Body of pancreas (tissue), 4 donors: ENCODE measurements at regions not wholly inside any gene's neighbourhood (a gene's known extent, or its start where the extent isn't known, plus 50 kb on each side); places are given as distances from the start of the nearest gene placed in this dataset.

ENCODE experiments used
- ATAC-seq: fragments of 150-250 bp; one replicate; pipeline ENCODE4 v1.9.1; 2016
- DNase-seq, 4 donors: peaks; one replicate each; pipeline ENCODE4 v3.0.0-alpha.2; 2019
- H3K27ac ChIP-seq, 4 donors: fragments of 200-600 bp; sonication (generic); 1 replicate in 3 of 4; 2 replicates in 1 of 4; pipeline versions ENCODE4 v1.5.1 to v1.6.1; 2016 to 2019; ENCODE audit warnings: mild to moderate bottlenecking in 1 of 4, mixed read lengths in 1 of 4, moderate library complexity in 1 of 4
- H3K27me3 ChIP-seq, 2 donors: fragments of 200-600 bp; sonication (generic); one replicate each; pipeline ENCODE4 v1.6.0; 2016; ENCODE audit warnings: mild to moderate bottlenecking in 1 of 2
- H3K36me3 ChIP-seq, 2 donors: fragments of 200-600 bp; sonication (generic); replicated peaks in 1 of 2; 2 replicates each; pipeline ENCODE4 v1.5.1; 2016; ENCODE audit warnings: low read depth in 2 of 2; ENCODE audit not compliant: insufficient read depth in 1 of 2
- H3K4me1 ChIP-seq: fragments of 200-600 bp; sonication (generic); one replicate; pipeline ENCODE4 v1.6.0; 2016
- H3K4me3 ChIP-seq, 2 donors: fragments of 200-600 bp; sonication (generic); 1 replicate in 1 of 2; 2 replicates in 1 of 2; pipeline ENCODE4 v1.5.1; 2016 to 2019
- H3K9me3 ChIP-seq, 3 donors: fragments of 200-600 bp; sonication (generic); 1 replicate in 2 of 3; 2 replicates in 1 of 3; pipeline ENCODE4 v1.5.1; 2016
- POLR2A ChIP-seq, 3 donors: fragments of 450-650 bp; IDR thresholded peaks; one replicate each; pipeline ENCODE4 v1.6.1; 2016; ENCODE audit warnings: antibody characterized with exemption in 3 of 3, mild to moderate bottlenecking in 2 of 3
- WGBS, 2 donors: methylation state at CpG; one replicate each; pipeline ENCODE4 v1.1.5; 2017; 5-methylcytosine and 5-hydroxymethylcytosine counted together
- intact Hi-C: fragments of 100-400 bp; cut with DNase I; formaldehyde crosslinking; loops from one replicate; pipeline ENCODE4 v1.15.1; 2023
- TF ChIP-seq, protein P1 (sequence below), 7 experiments: fragments of 450-650 bp in 4 of 7; fragments of 200-600 bp in 3 of 7; sonication (generic) in 3 of 7; IDR thresholded peaks; one replicate each; pipeline ENCODE4 v1.5.1; 2016 to 2019; ENCODE audit warnings: antibody characterized with exemption in 7 of 7

- no peaks in the 10 kb centered on the region for H3K9me3 ChIP-seq
- no peaks in the 10 kb centered on the region for H3K4me1 ChIP-seq
- DNase-seq (no peak), ATAC-seq (no peak)
- H3K36me3 ChIP-seq = no peaks in the 10 kb centered on the region
- no peak overlapping the region for H3K4me3 ChIP-seq
- H3K27ac ChIP-seq = no peak overlapping the region
- no peaks in the 10 kb centered on the region for H3K27me3 ChIP-seq
- intact Hi-C loops = no loop called here
- no peak for TF ChIP-seq POLR2A (IDR thresholded peaks at IDR 0.05)
- WGBS, 2 donors = 72 to 78% methylated on average over 1 of the region's 1 CpG
Observed at GRCh38 chr3:29185706-29186105, 95.2 kb upstream of the RBMS3 start.

DNA sequence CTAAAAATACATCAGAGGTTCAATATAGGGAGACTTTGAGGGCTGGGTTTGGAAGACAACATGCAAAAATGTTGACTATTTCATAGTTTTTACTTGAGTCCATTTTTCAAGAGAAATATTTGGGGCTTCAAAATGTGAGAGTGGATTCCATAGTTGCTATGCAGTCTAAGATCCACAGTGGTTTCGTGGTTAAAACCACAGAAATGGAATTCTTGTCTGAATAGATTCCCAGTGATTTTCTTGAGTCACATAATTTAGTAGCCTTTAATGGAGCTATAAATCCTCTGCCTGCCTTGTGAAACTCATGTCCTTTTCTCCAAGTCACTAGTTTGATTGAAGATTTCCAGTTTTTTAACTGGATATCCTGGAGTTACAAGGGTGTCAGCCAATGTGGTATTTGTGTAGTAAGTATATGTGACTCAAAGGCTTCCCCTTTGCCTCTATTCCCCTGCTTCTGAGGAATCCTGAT lies 94.7 kb upstream of the RBMS3 start:
- intact Hi-C loops = no loop called here
- Histone ChIP-seq H3K27me3 (no peaks in the 10 kb centered on the region), H3K36me3 (no peaks in the 10 kb centered on the region), H3K4me3 (no peak overlapping the region), H3K4me1 (no peaks in the 10 kb centered on the region), H3K27ac (no peak overlapping the region), H3K9me3 (no peaks in the 10 kb centered on the region)
- DNase-seq (no peak), ATAC-seq (no peak)
- 64 to 65% methylated on average over 1 of the region's 1 CpG for WGBS, 2 donors
- TF ChIP-seq, protein P1, sequence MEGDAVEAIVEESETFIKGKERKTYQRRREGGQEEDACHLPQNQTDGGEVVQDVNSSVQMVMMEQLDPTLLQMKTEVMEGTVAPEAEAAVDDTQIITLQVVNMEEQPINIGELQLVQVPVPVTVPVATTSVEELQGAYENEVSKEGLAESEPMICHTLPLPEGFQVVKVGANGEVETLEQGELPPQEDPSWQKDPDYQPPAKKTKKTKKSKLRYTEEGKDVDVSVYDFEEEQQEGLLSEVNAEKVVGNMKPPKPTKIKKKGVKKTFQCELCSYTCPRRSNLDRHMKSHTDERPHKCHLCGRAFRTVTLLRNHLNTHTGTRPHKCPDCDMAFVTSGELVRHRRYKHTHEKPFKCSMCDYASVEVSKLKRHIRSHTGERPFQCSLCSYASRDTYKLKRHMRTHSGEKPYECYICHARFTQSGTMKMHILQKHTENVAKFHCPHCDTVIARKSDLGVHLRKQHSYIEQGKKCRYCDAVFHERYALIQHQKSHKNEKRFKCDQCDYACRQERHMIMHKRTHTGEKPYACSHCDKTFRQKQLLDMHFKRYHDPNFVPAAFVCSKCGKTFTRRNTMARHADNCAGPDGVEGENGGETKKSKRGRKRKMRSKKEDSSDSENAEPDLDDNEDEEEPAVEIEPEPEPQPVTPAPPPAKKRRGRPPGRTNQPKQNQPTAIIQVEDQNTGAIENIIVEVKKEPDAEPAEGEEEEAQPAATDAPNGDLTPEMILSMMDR (IDR thresholded peaks at IDR 0.05) = no peak
- no peak for TF ChIP-seq POLR2A (IDR thresholded peaks at IDR 0.05)

GRCh38 chr3:29186982-29187725 lies 93.7 kb upstream of the RBMS3 start:
- intact Hi-C loops = no loop called here
- H3K27ac ChIP-seq = no peak overlapping the region
- no peaks in the 10 kb centered on the region for H3K9me3 ChIP-seq
- H3K27me3 ChIP-seq = no peaks in the 10 kb centered on the region
- H3K36me3 ChIP-seq = no peaks in the 10 kb centered on the region
- H3K4me1 ChIP-seq = no peaks in the 10 kb centered on the region
- no peak overlapping the region for H3K4me3 ChIP-seq
- TF ChIP-seq, protein P1 (IDR thresholded peaks at IDR 0.05) = no peak
- TF ChIP-seq POLR2A (IDR thresholded peaks at IDR 0.05) = no peak
- ATAC-seq (no peak), DNase-seq (no peak)
- 46 to 58% methylated on average over 3 of the region's 3 CpGs for WGBS, 2 donors

- Histone ChIP-seq H3K36me3 (no peaks in the 10 kb centered on the region), H3K4me1 (no peaks in the 10 kb centered on the region), H3K27ac (no peak overlapping the region), H3K9me3 (no peaks in the 10 kb centered on the region), H3K4me3 (no peak overlapping the region), H3K27me3 (no peaks in the 10 kb centered on the region)
- intact Hi-C loops = no loop called here
- DNase-seq (no peak), ATAC-seq (no peak)
- no peak for TF ChIP-seq POLR2A (IDR thresholded peaks at IDR 0.05)
- TF ChIP-seq, protein P1 (IDR thresholded peaks at IDR 0.05) = no peak
Observed at GRCh38 chr3:29189328-29189727, 91.5 kb upstream of the RBMS3 start.

- TF ChIP-seq, protein P1 (IDR thresholded peaks at IDR 0.05) = no peak
- TF ChIP-seq POLR2A (IDR thresholded peaks at IDR 0.05) = no peak
- H3K27me3 ChIP-seq = no peaks in the 10 kb centered on the region
- H3K27ac ChIP-seq = no peak overlapping the region
- H3K4me1 ChIP-seq = no peaks in the 10 kb centered on the region
- DNase-seq (no peak), ATAC-seq (no peak)
- no peaks in the 10 kb centered on the region for H3K36me3 ChIP-seq
- WGBS, 2 donors = 58 to 66% methylated on average over 1 of the region's 1 CpG
- H3K4me3 ChIP-seq = no peak overlapping the region
- intact Hi-C loops = no loop called here
- H3K9me3 ChIP-seq = no peaks in the 10 kb centered on the region
Observed at GRCh38 chr3:29194139-29194538, 86.7 kb upstream of the RBMS3 start.
